B cell (primary cell): ENCODE measurements at regions not wholly inside any gene's neighbourhood (a gene's known extent, or its start where the extent isn't known, plus 50 kb on each side); places are given as distances from the start of the nearest gene placed in this dataset.

Experiments
- ATAC-seq: fragments of 200-7000 bp; cut with Tn5 transposase; one replicate; pipeline ENCODE4 v1.10.0; 2021; ENCODE audit warnings: low read depth, mild to moderate bottlenecking, moderate number of reproducible peaks, moderate library complexity
- CTCF ChIA-PET: fragments of 350-600 bp; sonication (Branson Sonifier 250); formaldehyde crosslinking; loops from one replicate; lab custom pipeline; 2021; ENCODE audit warnings: antibody characterized with exemption, inconsistent platforms; lab: Charles Lee
- POLR2A ChIA-PET: fragments of 350-600 bp; sonication (Branson Sonifier 250); formaldehyde crosslinking; loops from one replicate; lab custom pipeline; 2021; ENCODE audit warnings: antibody characterized with exemption; lab: Charles Lee
- DNase-seq: peaks from one replicate; pipeline ENCODE4 v3.0.0; 2013
- H2AFZ ChIP-seq: 2 replicates; pipeline ENCODE4 v1.6.1; 2012; ENCODE audit warnings: mild to moderate bottlenecking, low read depth, low read length; ENCODE audit not compliant: insufficient read depth, poor library complexity, severe bottlenecking
- H3K27ac ChIP-seq, 2 donors: 1 replicate in 1 of 2; 2 replicates in 1 of 2; pipeline ENCODE4 v1.5.1; 2012 to 2013; ENCODE audit warnings: low read length in 2 of 2, mild to moderate bottlenecking in 2 of 2, moderate library complexity in 1 of 2
- H3K27me3 ChIP-seq, 4 experiments: fragments of 200-600 bp in 1 of 4; sonication (generic) in 1 of 4; replicated peaks in 1 of 4; 1 replicate in 2 of 4; 2 replicates in 2 of 4; pipeline versions ENCODE4 v1.6.1 to v1.7.0; 2013 to 2016; ENCODE audit warnings: low read length in 3 of 4, mild to moderate bottlenecking in 2 of 4, mixed read lengths in 1 of 4, moderate library complexity in 1 of 4; ENCODE audit not compliant: insufficient read depth in 4 of 4, control insufficient read depth in 3 of 4; ENCODE audit errors: control extremely low read depth in 1 of 4
- H3K36me3 ChIP-seq, 2 experiments: replicated peaks in 1 of 2; 1 replicate in 1 of 2; 2 replicates in 1 of 2; pipeline versions ENCODE4 v1.6.1 to v1.7.1; 2013; ENCODE audit warnings: low read length in 1 of 2; ENCODE audit not compliant: insufficient read depth in 2 of 2, control insufficient read depth in 1 of 2; ENCODE audit errors: control extremely low read depth in 1 of 2, extremely low read depth in 1 of 2
- H3K4me1 ChIP-seq, 2 donors: fragments of 200-600 bp in 1 of 2; sonication (generic) in 1 of 2; 1 replicate in 1 of 2; 2 replicates in 1 of 2; pipeline versions ENCODE4 v1.5.1 to v1.6.1; 2013 to 2017; ENCODE audit warnings: low read length in 2 of 2; ENCODE audit not compliant: control insufficient read depth in 2 of 2, insufficient read depth in 2 of 2
- H3K4me2 ChIP-seq: replicated peaks from 2 replicates; pipeline ENCODE3; 2012; ENCODE audit warnings: mild to moderate bottlenecking, low read depth, low read length; ENCODE audit not compliant: poor library complexity, severe bottlenecking
- H3K4me3 ChIP-seq, 5 experiments: fragments of 200-600 bp in 1 of 5; sonication (generic) in 1 of 5; 1 replicate in 3 of 5; 2 replicates in 2 of 5; pipeline versions ENCODE4 v1.5.1 to v1.7.0; 2011 to 2016; ENCODE audit warnings: low read length in 4 of 5, mild to moderate bottlenecking in 4 of 5, low read depth in 2 of 5, control low read depth in 1 of 5, moderate library complexity in 1 of 5; ENCODE audit not compliant: insufficient read depth in 1 of 5; ENCODE audit errors: control extremely low read depth in 1 of 5, extremely low read depth in 1 of 5
- H3K79me2 ChIP-seq: fragments of 200-600 bp; sonication (generic); one replicate; pipeline ENCODE4 v1.6.0; 2016; ENCODE audit warnings: low read length; ENCODE audit not compliant: control insufficient read depth, insufficient read depth
- H3K9ac ChIP-seq: fragments of 200-600 bp; sonication (generic); 2 replicates; pipeline ENCODE4 v1.6.1; 2017; ENCODE audit warnings: mild to moderate bottlenecking, low read length, moderate library complexity
- H3K9me3 ChIP-seq, 3 donors: one replicate each; pipeline versions ENCODE4 v1.6.1 to v1.7.1; 2013; ENCODE audit warnings: low read length in 2 of 3; ENCODE audit not compliant: control insufficient read depth in 2 of 3, insufficient read depth in 1 of 3; ENCODE audit errors: control extremely low read depth in 1 of 3
- H4K20me1 ChIP-seq: 2 replicates; pipeline ENCODE4 v1.6.0; 2012; ENCODE audit warnings: mild to moderate bottlenecking, low read length; ENCODE audit not compliant: insufficient read depth, control insufficient read depth, poor library complexity, severe bottlenecking
- H3K27ac Mint-ChIP-seq: one replicate; pipeline ENCODE4 v1.8.0; 2021; ENCODE audit warnings: mixed read lengths
- H3K27me3 Mint-ChIP-seq: one replicate; pipeline ENCODE4 v1.8.0; 2021; ENCODE audit warnings: mixed read lengths
- H3K4me1 Mint-ChIP-seq: one replicate; pipeline ENCODE4 v1.8.0; 2021; ENCODE audit warnings: mixed read lengths
- H3K4me3 Mint-ChIP-seq: one replicate; pipeline ENCODE4 v1.8.0; 2021; ENCODE audit warnings: mixed read lengths
- H3K9me3 Mint-ChIP-seq: one replicate; pipeline ENCODE4 v1.8.0; 2022; ENCODE audit warnings: mixed read lengths; ENCODE audit not compliant: insufficient read depth
- CTCF ChIP-seq: fragments of 200-600 bp; IDR thresholded peaks from one replicate; pipeline ENCODE4 v1.8.0; 2022; ENCODE audit warnings: antibody characterized with exemption, mild to moderate bottlenecking
- EZH2 ChIP-seq: IDR thresholded peaks from 2 replicates; pipeline ENCODE4 v1.6.1; 2012; ENCODE audit warnings: borderline replicate concordance, low read depth, mild to moderate bottlenecking, moderate library complexity, low read length; ENCODE audit not compliant: insufficient read depth, poor library complexity, severe bottlenecking
- WGBS: methylation state at CpG from one replicate; pipeline ENCODE4 v1.1.5; 2013; ENCODE audit warnings: missing lambda C conversion rate; ENCODE audit not compliant: insufficient coverage; 5-methylcytosine and 5-hydroxymethylcytosine counted together
- intact Hi-C: fragments of 100-400 bp; cut with micrococcal nuclease; formaldehyde crosslinking; loops from one replicate; pipeline ENCODE4 v1.10.0; 2022

DNA sequence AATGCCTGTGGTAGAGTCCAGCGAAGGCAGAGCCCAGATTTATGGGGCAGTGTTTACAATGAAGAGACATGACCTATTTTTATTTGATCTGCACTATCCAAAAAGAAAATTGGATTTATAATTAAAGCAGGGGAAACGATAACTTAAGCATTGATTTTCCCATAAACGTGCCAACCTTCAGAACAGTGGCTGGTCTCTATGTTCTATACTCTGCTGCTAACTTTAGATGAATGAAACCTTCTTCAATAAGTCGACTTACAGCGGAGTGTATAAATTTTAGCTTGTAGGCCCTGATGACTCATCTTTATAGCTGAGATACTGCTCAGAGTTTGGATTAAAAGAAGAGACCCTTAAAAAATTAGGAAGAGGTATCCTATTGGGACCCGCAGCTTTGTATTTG is 452.6 kb downstream of the TLR4 start:
- Mint-ChIP-seq H3K4me3 (no peak overlapping the region), H3K27me3 (no peaks in the 10 kb centered on the region), H3K4me1 (no peaks in the 10 kb centered on the region), H3K9me3 (no peaks in the 10 kb centered on the region), H3K27ac (no peak overlapping the region)
- no peak overlapping the region for H3K27ac ChIP-seq
- no peaks in the 10 kb centered on the region for H3K36me3 ChIP-seq
- DNase-seq, result no peak
- no peaks in the 10 kb centered on the region for H3K79me2 ChIP-seq
- CTCF ChIA-PET, result no interaction called here
- WGBS, result 83% methylated on average over 2 of the region's 6 CpGs
- H2AFZ ChIP-seq, result no peak overlapping the region
- POLR2A ChIA-PET, result no interaction called here
- H3K4me2 ChIP-seq, result no peak overlapping the region
- no peak overlapping the region for H3K4me3 ChIP-seq
- intact Hi-C loops, result no loop called here
- H4K20me1 ChIP-seq, result no peaks in the 10 kb centered on the region
- H3K9me3 ChIP-seq, result no peaks in the 10 kb centered on the region
- no peak for ATAC-seq
- no peaks in the 10 kb centered on the region for H3K27me3 ChIP-seq
- TF ChIP-seq EZH2 (no peak), CTCF (no peak)
- H3K9ac ChIP-seq, result no peak overlapping the region
- H3K4me1 ChIP-seq, result no peaks in the 10 kb centered on the region

DNA sequence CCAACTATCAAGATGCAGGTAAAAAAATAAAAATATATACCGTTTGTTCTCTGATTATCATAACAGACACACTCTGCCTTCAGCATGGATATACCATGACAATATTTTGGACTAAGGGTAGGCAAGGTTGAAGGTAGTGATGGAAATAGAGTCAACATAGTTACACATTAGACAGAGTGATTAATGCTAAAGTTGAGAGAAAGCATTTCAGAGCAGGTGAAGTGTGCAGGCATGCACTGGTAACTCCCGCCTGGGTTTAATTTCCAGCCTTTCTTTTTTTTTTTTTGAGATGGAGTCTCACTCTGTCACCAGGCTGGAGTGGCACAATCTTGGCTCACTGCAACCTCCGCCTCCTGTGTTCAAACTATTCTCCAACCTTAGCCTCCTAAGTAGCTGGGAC is 458.5 kb downstream of the TLR4 start:
- WGBS, result 78% methylated on average over 1 of the region's 3 CpGs
- Histone ChIP-seq H3K9me3 (no peaks in the 10 kb centered on the region), H3K79me2 (no peaks in the 10 kb centered on the region), H3K9ac (no peak overlapping the region), H3K36me3 (no peaks in the 10 kb centered on the region), H3K27ac (no peak overlapping the region), H4K20me1 (no peaks in the 10 kb centered on the region), H2AFZ (no peak overlapping the region), H3K27me3 (no peaks in the 10 kb centered on the region), H3K4me1 (no peaks in the 10 kb centered on the region), H3K4me3 (no peak overlapping the region), H3K4me2 (no peak overlapping the region)
- Mint-ChIP-seq H3K27ac (no peak overlapping the region), H3K4me3 (no peak overlapping the region), H3K4me1 (no peaks in the 10 kb centered on the region), H3K9me3 (no peaks in the 10 kb centered on the region), H3K27me3 (no peaks in the 10 kb centered on the region)
- ChIA-PET CTCF (no interaction called here), POLR2A (no interaction called here)
- TF ChIP-seq CTCF, result no peak
- TF ChIP-seq EZH2, result no peak
- ATAC-seq (no peak), DNase-seq (no peak)
- intact Hi-C loops, result no loop called here
